Liver (tissue), 8 donors: ENCODE measurements at regions not wholly inside any gene's neighbourhood (a gene's known extent, or its start where the extent isn't known, plus 50 kb on each side); places are given as distances from the start of the nearest gene placed in this dataset.

Source experiments
- DNase-seq: peaks from one replicate; pipeline ENCODE4 v3.0.0-alpha.2; 2017; ENCODE audit warnings: low spot score
- H3K27ac ChIP-seq, 2 donors: one replicate each; pipeline ENCODE4 v1.7.0; 2013; ENCODE audit warnings: inconsistent platforms in 2 of 2, low read length in 2 of 2, control low read depth in 1 of 2, low read depth in 1 of 2, mild to moderate bottlenecking in 1 of 2
- H3K27me3 ChIP-seq, 4 donors: one replicate each; pipeline versions ENCODE4 v1.6.1 to v1.7.0; 2013; ENCODE audit warnings: low read length in 3 of 4, inconsistent platforms in 1 of 4, mild to moderate bottlenecking in 1 of 4, moderate library complexity in 1 of 4; ENCODE audit not compliant: control insufficient read depth in 4 of 4, insufficient read depth in 4 of 4
- H3K36me3 ChIP-seq, 4 donors: one replicate each; pipeline versions ENCODE4 v1.6.1 to v1.7.0; 2013; ENCODE audit warnings: low read length in 3 of 4, mild to moderate bottlenecking in 3 of 4, low read depth in 1 of 4, moderate library complexity in 1 of 4; ENCODE audit not compliant: control insufficient read depth in 4 of 4, insufficient read depth in 3 of 4
- H3K4me1 ChIP-seq, 4 donors: one replicate each; pipeline versions ENCODE4 v1.6.1 to v1.7.0; 2013; ENCODE audit warnings: low read length in 3 of 4, mild to moderate bottlenecking in 3 of 4, moderate library complexity in 1 of 4; ENCODE audit not compliant: control insufficient read depth in 4 of 4, insufficient read depth in 4 of 4
- H3K4me3 ChIP-seq, 3 donors: one replicate each; pipeline versions ENCODE4 v1.6.1 to v1.7.0; 2013; ENCODE audit warnings: low read length in 3 of 3, control low read depth in 1 of 3, low read depth in 1 of 3, mild to moderate bottlenecking in 1 of 3
- H3K9ac ChIP-seq, 2 donors: one replicate each; pipeline ENCODE4 v1.7.0; 2013; ENCODE audit warnings: low read length in 2 of 2, mild to moderate bottlenecking in 2 of 2, moderate library complexity in 2 of 2, control low read depth in 1 of 2, low read depth in 1 of 2
- H3K9me3 ChIP-seq, 4 donors: one replicate each; pipeline versions ENCODE4 v1.6.1 to v1.7.0; 2013; ENCODE audit warnings: low read length in 3 of 4; ENCODE audit not compliant: control insufficient read depth in 4 of 4
- ATF3 ChIP-seq: IDR thresholded peaks from 2 replicates; pipeline ENCODE4 v1.6.1; 2016; ENCODE audit warnings: antibody characterized with exemption
- CTCF ChIP-seq: fragments of 150-350 bp; IDR thresholded peaks from 2 replicates; pipeline ENCODE4 v1.5.1; 2017; ENCODE audit warnings: improper control_type of control experiment, low read depth, low read length; ENCODE audit not compliant: missing input control
- EGR1 ChIP-seq, 2 donors: IDR thresholded peaks; 2 replicates each; pipeline ENCODE4 v1.6.1; 2016 to 2018; ENCODE audit warnings: antibody characterized with exemption in 2 of 2, low read depth in 2 of 2
- FOXA2 ChIP-seq: IDR thresholded peaks from 2 replicates; pipeline ENCODE4 v1.6.1; 2016; ENCODE audit warnings: antibody characterized with exemption
- GABPA ChIP-seq, 2 donors: IDR thresholded peaks in 1 of 2; conservative IDR thresholded peaks in 1 of 2; 2 replicates each; pipeline ENCODE4 v1.6.1; 2016; ENCODE audit warnings: antibody characterized with exemption in 2 of 2, mild to moderate bottlenecking in 1 of 2, moderate library complexity in 1 of 2
- HNF4A ChIP-seq, 2 donors: conservative IDR thresholded peaks; 2 replicates each; pipeline ENCODE4 v1.6.1; 2016; ENCODE audit warnings: antibody characterized with exemption in 2 of 2, mild to moderate bottlenecking in 2 of 2
- HNF4G ChIP-seq: IDR thresholded peaks from 2 replicates; pipeline ENCODE4 v1.6.1; 2016; ENCODE audit warnings: antibody characterized with exemption
- JUND ChIP-seq, 2 donors: IDR thresholded peaks; 2 replicates each; pipeline ENCODE4 v1.6.1; 2016; ENCODE audit warnings: antibody characterized with exemption in 2 of 2
- MAX ChIP-seq: IDR thresholded peaks from 2 replicates; pipeline ENCODE4 v1.6.1; 2016; ENCODE audit warnings: antibody characterized with exemption
- NR2F2 ChIP-seq: IDR thresholded peaks from 2 replicates; pipeline ENCODE4 v1.6.1; 2016; ENCODE audit warnings: antibody characterized with exemption
- RAD21 ChIP-seq, 2 donors: IDR thresholded peaks; 2 replicates each; pipeline ENCODE4 v1.6.1; 2016; ENCODE audit warnings: antibody characterized with exemption in 2 of 2, mild to moderate bottlenecking in 2 of 2
- RXRA ChIP-seq, 2 donors: IDR thresholded peaks; 2 replicates each; pipeline ENCODE4 v1.6.1; 2017 to 2018; ENCODE audit warnings: antibody characterized with exemption in 2 of 2, mild to moderate bottlenecking in 1 of 2
- SP1 ChIP-seq: IDR thresholded peaks from 2 replicates; pipeline ENCODE4 v1.6.1; 2018; ENCODE audit warnings: antibody characterized with exemption, mild to moderate bottlenecking
- TAF1 ChIP-seq: conservative IDR thresholded peaks from 2 replicates; pipeline ENCODE4 v1.6.1; 2016; ENCODE audit warnings: antibody characterized with exemption, mild to moderate bottlenecking
- YY1 ChIP-seq: IDR thresholded peaks from 2 replicates; pipeline ENCODE4 v1.6.1; 2016; ENCODE audit warnings: antibody characterized with exemption, mild to moderate bottlenecking
- ZBTB33 ChIP-seq: IDR thresholded peaks from 2 replicates; pipeline ENCODE4 v1.6.1; 2016; ENCODE audit warnings: antibody characterized with exemption
- WGBS: extraction: QIAGEN DNeasy Blood & Tissue Kit; methylation state at CpG from one replicate; pipeline ENCODE4 v1.1.7; 2013; 5-methylcytosine and 5-hydroxymethylcytosine counted together
- donor health status: healthy.
- donor health status: healthy.
- donor health status: healthy.
- donor health status: healthy.
- donor health status: healthy.

- Histone ChIP-seq H3K36me3 (no peaks in the 10 kb centered on the region), H3K27ac (no peak overlapping the region), H3K4me1 (no peaks in the 10 kb centered on the region), H3K9ac (no peak overlapping the region), H3K9me3 (peaks cover 0 to 5% (median under 1%) of the 10 kb centered on the region in 4 donors), H3K27me3 (peaks cover 0 to 3% (median 0%) of the 10 kb centered on the region in 4 donors), H3K4me3 (no peak overlapping the region)
- no peak for TF ChIP-seq SP1
- TF ChIP-seq ATF3, result no peak
- WGBS, result 44% methylated on average over 8 of the region's 8 CpGs
- no peak for DNase-seq
Observed at GRCh38 chr11:33640730-33641371, 59.8 kb downstream of the C11orf91 start.

GRCh38 chr11:33638608-33639007 lies 62.0 kb downstream of the C11orf91 start:
- H3K9ac ChIP-seq, result no peak overlapping the region
- no peak overlapping the region for H3K27ac ChIP-seq
- no peak overlapping the region for H3K4me3 ChIP-seq
- peaks cover 0 to 3% (median 0%) of the 10 kb centered on the region in 4 donors for H3K27me3 ChIP-seq
- 20% methylated on average over 1 of the region's 1 CpG for WGBS
- TF ChIP-seq GABPA (IDR thresholded peaks at IDR 0.05 in 1 of 2, conservative IDR thresholded peaks at IDR 0.05 in 1 of 2) (no peak), RXRA (IDR thresholded peaks at IDR 0.05) (no peak), JUND (IDR thresholded peaks at IDR 0.05) (no peak), FOXA2 (no peak), RAD21 (IDR thresholded peaks at IDR 0.05) (no peak), ZBTB33 (no peak), CTCF (no peak), HNF4A (conservative IDR thresholded peaks at IDR 0.05) (no peak), SP1 (no peak), MAX (no peak), HNF4G (no peak), TAF1 (no peak), YY1 (no peak)
- no peaks in the 10 kb centered on the region for H3K4me1 ChIP-seq
- H3K9me3 ChIP-seq, result peaks cover 0 to 5% (median under 1%) of the 10 kb centered on the region in 4 donors
- DNase-seq, result no peak
- no peaks in the 10 kb centered on the region for H3K36me3 ChIP-seq

GRCh38 chr11:33636104-33636503 lies 64.5 kb downstream of the C11orf91 start:
- no peak for DNase-seq
- Histone ChIP-seq H3K27me3 (peaks cover 0 to 3% (median 0%) of the 10 kb centered on the region in 4 donors), H3K9me3 (peaks cover 0 to 5% (median under 1%) of the 10 kb centered on the region in 4 donors), H3K9ac (no peak overlapping the region), H3K4me1 (no peaks in the 10 kb centered on the region), H3K27ac (no peak overlapping the region), H3K36me3 (no peaks in the 10 kb centered on the region), H3K4me3 (no peak overlapping the region)
- 74% methylated on average over 6 of the region's 6 CpGs for WGBS
- TF ChIP-seq FOXA2 (no peak), CTCF (no peak), ATF3 (no peak), HNF4A (conservative IDR thresholded peaks at IDR 0.05) (no peak), TAF1 (no peak), RXRA (IDR thresholded peaks at IDR 0.05) (no peak), ZBTB33 (no peak), NR2F2 (no peak), EGR1 (IDR thresholded peaks at IDR 0.05; ENCODE audit: low read depth in 2 of 2) (no peak), SP1 (no peak), YY1 (no peak)
